ENCODE measurements at regions not wholly inside any gene's neighbourhood (a gene's known extent, or its start where the extent isn't known, plus 50 kb on each side); places are given as distances from the start of the nearest gene placed in this dataset.

GRCh38 chr12:43117226-43117930, 434.6 kb downstream of the ADAMTS20 start:
- DNase-seq (ENCODE audit: extremely low read depth, low read depth): no peak
- TF ChIP-seq CTCF (IDR thresholded peaks at IDR 0.05; ENCODE audit: low read depth, low read length, missing control alignments): no peak
- H3K4me3 ChIP-seq (replicated peaks; ENCODE audit: low read depth, low read length): no peak overlapping the region

- no peak for DNase-seq (ENCODE audit: extremely low read depth, low read depth)
- no peak for TF ChIP-seq CTCF (IDR thresholded peaks at IDR 0.05; ENCODE audit: low read depth, low read length, missing control alignments)
These were observed 436.4 kb downstream of the ADAMTS20 start for GRCh38 chr12:43115441-43116160.

GRCh38 chr12:43114316-43114715, 437.7 kb downstream of the ADAMTS20 start:
- DNase-seq (ENCODE audit: extremely low read depth, low read depth): no peak
- TF ChIP-seq CTCF (IDR thresholded peaks at IDR 0.05; ENCODE audit: low read depth, low read length, missing control alignments): no peak
- no peak overlapping the region for H3K4me3 ChIP-seq (replicated peaks; ENCODE audit: low read depth, low read length)

More at GRCh38 chr12:43115441-43116160, 436.4 kb downstream of the ADAMTS20 start:
- H3K4me3 ChIP-seq (replicated peaks; ENCODE audit: low read depth, low read length): no peak overlapping the region

GRCh38 chr12:43113616-43114015, 438.4 kb downstream of the ADAMTS20 start:
- H3K4me3 ChIP-seq (replicated peaks; ENCODE audit: low read depth, low read length): no peak overlapping the region
- no peak for TF ChIP-seq CTCF (IDR thresholded peaks at IDR 0.05; ENCODE audit: low read depth, low read length, missing control alignments)
- no peak for DNase-seq (ENCODE audit: extremely low read depth, low read depth)

- peak; percentile 20 for TF ChIP-seq CTCF (IDR thresholded peaks at IDR 0.05; ENCODE audit: low read depth, low read length, missing control alignments)
- DNase-seq (ENCODE audit: extremely low read depth, low read depth): peak; percentile 29
These were observed 438.9 kb downstream of the ADAMTS20 start for GRCh38 chr12:43113135-43113534.

GRCh38 chr12:43112101-43112920, 439.7 kb downstream of the ADAMTS20 start:
- H3K4me3 ChIP-seq (replicated peaks; ENCODE audit: low read depth, low read length): no peak overlapping the region
- TF ChIP-seq CTCF (IDR thresholded peaks at IDR 0.05; ENCODE audit: low read depth, low read length, missing control alignments): no peak
- DNase-seq (ENCODE audit: extremely low read depth, low read depth): no peak

More at GRCh38 chr12:43113135-43113534, 438.9 kb downstream of the ADAMTS20 start:
- H3K4me3 ChIP-seq (replicated peaks; ENCODE audit: low read depth, low read length): no peak overlapping the region
